ENCODE measurements at regions not wholly inside any gene's neighbourhood (a gene's known extent, or its start where the extent isn't known, plus 50 kb on each side); places are given as distances from the start of the nearest gene placed in this dataset.
"Not testable (repeated sequence)": the region's sequence is repeated elsewhere in the genome, so short reads cannot be mapped to it uniquely, and the experiment has no call there.

DNA sequence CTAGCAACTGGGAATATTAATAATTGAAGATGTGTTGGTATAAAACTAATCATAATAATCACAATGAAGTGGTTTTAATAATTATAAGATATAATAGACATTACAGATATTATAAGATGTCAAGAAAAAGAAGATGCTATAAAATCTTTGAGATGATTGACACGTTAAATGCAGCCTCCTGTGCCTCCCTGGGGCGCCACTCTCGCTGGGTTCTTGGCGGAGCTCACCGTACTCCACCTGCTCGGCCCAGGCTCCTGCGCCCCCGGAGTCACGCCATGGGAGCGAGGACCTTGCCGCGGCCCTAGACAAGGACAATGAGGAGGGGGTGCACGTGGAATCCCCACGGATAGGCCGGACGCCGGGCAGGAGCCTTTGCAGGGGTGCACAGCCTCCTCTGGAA is 942.1 kb upstream of the TPTE start:
- TF ChIP-seq, protein P1, sequence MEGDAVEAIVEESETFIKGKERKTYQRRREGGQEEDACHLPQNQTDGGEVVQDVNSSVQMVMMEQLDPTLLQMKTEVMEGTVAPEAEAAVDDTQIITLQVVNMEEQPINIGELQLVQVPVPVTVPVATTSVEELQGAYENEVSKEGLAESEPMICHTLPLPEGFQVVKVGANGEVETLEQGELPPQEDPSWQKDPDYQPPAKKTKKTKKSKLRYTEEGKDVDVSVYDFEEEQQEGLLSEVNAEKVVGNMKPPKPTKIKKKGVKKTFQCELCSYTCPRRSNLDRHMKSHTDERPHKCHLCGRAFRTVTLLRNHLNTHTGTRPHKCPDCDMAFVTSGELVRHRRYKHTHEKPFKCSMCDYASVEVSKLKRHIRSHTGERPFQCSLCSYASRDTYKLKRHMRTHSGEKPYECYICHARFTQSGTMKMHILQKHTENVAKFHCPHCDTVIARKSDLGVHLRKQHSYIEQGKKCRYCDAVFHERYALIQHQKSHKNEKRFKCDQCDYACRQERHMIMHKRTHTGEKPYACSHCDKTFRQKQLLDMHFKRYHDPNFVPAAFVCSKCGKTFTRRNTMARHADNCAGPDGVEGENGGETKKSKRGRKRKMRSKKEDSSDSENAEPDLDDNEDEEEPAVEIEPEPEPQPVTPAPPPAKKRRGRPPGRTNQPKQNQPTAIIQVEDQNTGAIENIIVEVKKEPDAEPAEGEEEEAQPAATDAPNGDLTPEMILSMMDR (IDR thresholded peaks at IDR 0.05; ENCODE audit: insufficient read depth, low read length): not testable (repeated sequence)
- TF ChIP-seq GABPA, POLR2AphosphoS5 (IDR thresholded peaks at IDR 0.05; ENCODE audit: low read depth): not testable (repeated sequence)

Data from HL-60 (cell line).